Psoas muscle (tissue), 7 donors: ENCODE measurements at regions not wholly inside any gene's neighbourhood (a gene's known extent, or its start where the extent isn't known, plus 50 kb on each side); places are given as distances from the start of the nearest gene placed in this dataset.
A peak's percentile ranks its signal among the peaks of the same experiment; 100 is the strongest.

ENCODE experiments used
- ATAC-seq, 4 donors: fragments of 200-7000 bp; cut with Tn5 transposase; one replicate each; pipeline ENCODE4 v1.9.1; 2020; ENCODE audit warnings: moderate library complexity in 3 of 4, mild to moderate bottlenecking in 2 of 4
- DNase-seq, 2 donors: peaks; one replicate each; pipeline ENCODE4 v3.0.0-alpha.2; 2020
- H3K27ac ChIP-seq: fragments of 200-600 bp; one replicate; pipeline ENCODE4 v1.8.0; 2022
- H3K27me3 ChIP-seq, 3 donors: fragments of 200-600 bp in 1 of 3; one replicate each; pipeline versions ENCODE4 v1.6.1 to v1.8.0; 2013 to 2022; ENCODE audit warnings: low read length in 2 of 3, mild to moderate bottlenecking in 2 of 3, moderate library complexity in 1 of 3; ENCODE audit not compliant: insufficient read depth in 3 of 3
- H3K36me3 ChIP-seq, 2 donors: fragments of 200-600 bp in 1 of 2; one replicate each; pipeline versions ENCODE4 v1.6.1 to v1.8.0; 2013 to 2022; ENCODE audit warnings: low read depth in 1 of 2, mild to moderate bottlenecking in 1 of 2, moderate library complexity in 1 of 2; ENCODE audit not compliant: insufficient read depth in 1 of 2
- H3K4me1 ChIP-seq: fragments of 200-600 bp; one replicate; pipeline ENCODE4 v1.8.0; 2022
- H3K4me3 ChIP-seq: fragments of 200-600 bp; one replicate; pipeline ENCODE4 v1.8.0; 2022; ENCODE audit warnings: mild to moderate bottlenecking
- H3K9me3 ChIP-seq: fragments of 200-600 bp; one replicate; pipeline ENCODE4 v1.8.0; 2022
- CTCF ChIP-seq: fragments of 200-600 bp; IDR thresholded peaks from one replicate; pipeline ENCODE4 v1.8.0; 2022; ENCODE audit warnings: antibody characterized with exemption
- WGBS, 3 donors: extraction: QIAGEN DNeasy Blood & Tissue Kit; methylation state at CpG; one replicate each; pipeline versions ENCODE4 v1.1.6 to v1.1.7; 2013; 5-methylcytosine and 5-hydroxymethylcytosine counted together
- intact Hi-C, 2 donors: fragments of 100-400 bp; cut with DNase I; formaldehyde crosslinking; loops; one replicate each; pipeline versions ENCODE4 v1.11.0 to v1.14.2; 2022
- donor health status: healthy with polysubstance abuse.
- donor health status: DM: no; HTN: no; CAD: no; lungs with moderate emphysema.
- donor health status: Bipolar disorder and iron deficiency.
- donor health status: healthy.
- donor health status: DM: yes; HTN: yes; CAD: no.
- donor health status: DM: no; HTN: no; CAD: no.
- donor health status: DM: yes; HTN: yes; CAD: no.

DNA sequence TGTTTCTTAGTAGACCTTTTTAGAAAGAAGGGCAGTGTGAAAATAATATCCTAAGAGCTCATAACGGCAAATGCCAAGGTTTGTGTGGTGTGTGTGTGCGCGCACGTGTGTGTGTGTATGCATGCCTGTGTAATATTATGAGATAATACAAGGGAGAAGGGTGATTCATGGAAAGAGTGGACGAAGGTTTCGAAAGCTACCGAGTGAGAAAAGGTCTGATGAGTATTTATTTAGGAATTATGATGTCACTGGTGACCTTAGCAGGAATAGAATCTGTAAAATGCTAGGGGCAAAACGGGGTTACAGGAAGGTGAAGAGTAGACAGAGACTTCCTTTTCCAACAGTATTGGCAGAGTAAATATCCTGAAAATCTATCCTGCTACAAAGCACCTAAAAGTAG lies 107.3 kb downstream of the AHR start:
- Histone ChIP-seq H3K9me3 (no peaks in the 10 kb centered on the region), H3K36me3 (no peaks in the 10 kb centered on the region), H3K27ac (no peak overlapping the region), H3K4me1 (no peaks in the 10 kb centered on the region), H3K27me3 (no peaks in the 10 kb centered on the region), H3K4me3 (no peak overlapping the region)
- no peak for TF ChIP-seq CTCF
- intact Hi-C loops = no loop called here
- DNase-seq = no peak
- WGBS, 3 donors = 57 to 61% (median 58%) methylated on average over 8 of the region's 8 CpGs
- ATAC-seq = no peak

- Histone ChIP-seq H3K27me3 (no peaks in the 10 kb centered on the region), H3K4me3 (no peak overlapping the region), H3K4me1 (no peaks in the 10 kb centered on the region), H3K9me3 (no peaks in the 10 kb centered on the region), H3K36me3 (no peaks in the 10 kb centered on the region), H3K27ac (no peak overlapping the region)
- intact Hi-C loops = no loop called here
- 45 to 54% (median 50%) methylated on average over 3 of the region's 3 CpGs for WGBS, 3 donors
- no peak for TF ChIP-seq CTCF
- DNase-seq (no peak), ATAC-seq (no peak)
Observed at GRCh38 chr7:17406738-17407137, 108.3 kb downstream of the AHR start.

DNA sequence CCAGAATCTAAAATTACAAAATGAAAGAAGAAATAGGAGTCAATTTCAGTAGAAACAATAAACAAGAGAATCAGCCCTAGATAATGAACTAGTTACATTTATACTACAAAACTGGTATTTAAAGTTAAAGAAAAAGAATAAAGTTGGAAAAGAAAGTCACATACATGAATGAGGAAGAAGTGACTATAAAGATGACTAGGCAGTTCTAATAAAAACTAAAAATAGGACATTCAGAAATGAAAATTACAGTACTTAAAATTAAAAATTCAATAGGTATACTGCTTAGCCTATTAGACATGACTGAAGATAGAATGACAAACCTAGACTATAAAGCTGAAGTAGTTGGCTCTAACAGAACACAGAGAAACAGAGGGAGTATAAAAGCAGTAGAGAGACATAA lies 108.8 kb downstream of the AHR start:
- ATAC-seq = no peak
- no peak for TF ChIP-seq CTCF
- Histone ChIP-seq H3K4me3 (no peak overlapping the region), H3K9me3 (no peaks in the 10 kb centered on the region), H3K27me3 (no peaks in the 10 kb centered on the region), H3K36me3 (no peaks in the 10 kb centered on the region), H3K4me1 (no peaks in the 10 kb centered on the region), H3K27ac (no peak overlapping the region)
- intact Hi-C loops = no loop called here
- DNase-seq = no peak

DNA sequence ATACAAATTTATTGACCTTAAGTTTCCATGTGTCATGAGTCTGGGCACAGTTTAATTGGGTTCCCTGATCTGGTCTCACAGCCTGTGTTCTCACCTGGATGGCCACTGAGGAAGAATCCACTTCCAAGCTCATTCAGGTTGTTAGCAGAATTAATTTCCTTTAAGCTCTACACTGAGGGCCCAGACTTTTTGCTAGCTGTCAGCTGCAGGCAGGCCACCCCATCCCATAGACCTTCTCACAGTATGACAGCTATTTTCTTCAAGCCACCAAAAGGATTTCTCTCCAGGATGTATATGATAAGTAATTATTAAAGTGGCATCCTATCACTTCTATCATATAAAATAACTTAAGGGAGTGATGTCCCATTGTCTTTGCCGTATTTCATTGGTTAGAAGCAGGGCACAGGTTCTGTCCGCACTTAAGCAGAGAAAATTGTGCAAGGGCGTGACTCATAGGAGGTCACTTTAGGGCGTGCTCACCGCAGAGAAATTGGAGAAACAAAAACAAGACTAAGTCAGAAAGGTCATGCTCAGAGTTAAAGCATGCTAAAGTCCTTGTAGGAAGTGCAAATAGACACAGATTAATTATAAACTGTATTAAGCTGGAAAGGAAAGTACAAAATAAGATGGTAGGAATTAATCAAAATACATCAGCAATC lies 109.9 kb downstream of the AHR start:
- intact Hi-C loops = no loop called here
- Histone ChIP-seq H3K9me3 (no peaks in the 10 kb centered on the region), H3K4me1 (no peaks in the 10 kb centered on the region), H3K36me3 (no peaks in the 10 kb centered on the region), H3K27ac (no peak overlapping the region), H3K27me3 (no peaks in the 10 kb centered on the region), H3K4me3 (no peak overlapping the region)
- WGBS, 3 donors = 33 to 36% (median 35%) methylated on average over 5 of the region's 5 CpGs
- ATAC-seq (peak; percentile 64 to 85 (median 72)), DNase-seq (peak; percentile 35 to 52)
- no peak for TF ChIP-seq CTCF

DNA sequence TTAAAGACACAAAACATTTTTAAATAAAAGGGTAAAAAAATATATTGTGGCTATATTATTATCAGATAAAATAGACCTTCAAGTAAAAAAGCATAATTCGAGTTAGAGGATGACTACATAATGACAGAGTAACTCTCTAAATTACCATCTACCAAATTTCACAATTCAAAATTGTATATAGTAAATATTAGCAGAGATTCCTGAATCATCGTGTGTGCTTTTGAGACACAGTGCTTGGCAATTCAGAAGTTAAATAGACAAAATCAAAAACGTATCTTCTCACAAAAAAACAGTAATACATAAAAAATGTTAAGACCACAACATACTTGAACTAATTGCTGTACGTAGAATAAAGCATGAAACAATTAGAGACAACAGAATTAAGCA lies 110.4 kb downstream of the AHR start:
- intact Hi-C loops = no loop called here
- Histone ChIP-seq H3K4me1 (no peaks in the 10 kb centered on the region), H3K27ac (no peak overlapping the region), H3K27me3 (no peaks in the 10 kb centered on the region), H3K9me3 (no peaks in the 10 kb centered on the region), H3K4me3 (no peak overlapping the region), H3K36me3 (no peaks in the 10 kb centered on the region)
- TF ChIP-seq CTCF = no peak
- no peak for ATAC-seq
- no peak for DNase-seq
- WGBS, 3 donors = 52 to 56% (median 54%) methylated on average over 4 of the region's 4 CpGs
